HCEC 1CT (cell line): ENCODE measurements at regions not wholly inside any gene's neighbourhood (a gene's known extent, or its start where the extent isn't known, plus 50 kb on each side); places are given as distances from the start of the nearest gene placed in this dataset.
"Not testable (repeated sequence)": the region's sequence is repeated elsewhere in the genome, so short reads cannot be mapped to it uniquely, and the experiment has no call there.

Experiments used
- DNase-seq: peaks from one replicate; pipeline ENCODE4 v3.0.0-alpha.2; 2017

- DNase-seq = no peak
These were observed 716.6 kb upstream of the LUZP2 start for GRCh38 chr11:23780231-23780630.

- DNase-seq = no peak
These were observed 714.9 kb upstream of the LUZP2 start for GRCh38 chr11:23781803-23782560.

- DNase-seq = not testable (repeated sequence)
These were observed 709.9 kb upstream of the LUZP2 start for GRCh38 chr11:23786974-23787373.

GRCh38 chr11:23789200-23789853 is 707.5 kb upstream of the LUZP2 start:
- DNase-seq = no peak

- DNase-seq = peak; percentile 55
These were observed 706.9 kb upstream of the LUZP2 start for GRCh38 chr11:23789938-23790371.

GRCh38 chr11:23797624-23798419 is 699.0 kb upstream of the LUZP2 start:
- no peak for DNase-seq

GRCh38 chr11:23834306-23834705 is 662.5 kb upstream of the LUZP2 start:
- peak; percentile 10 for DNase-seq

- no peak for DNase-seq
These were observed 659.9 kb upstream of the LUZP2 start for GRCh38 chr11:23836981-23837380.

GRCh38 chr11:23840872-23841271 is 656.0 kb upstream of the LUZP2 start:
- DNase-seq = no peak

- no peak for DNase-seq
These were observed 649.9 kb upstream of the LUZP2 start for GRCh38 chr11:23846902-23847422.

- DNase-seq = no peak
These were observed 645.6 kb upstream of the LUZP2 start for GRCh38 chr11:23851216-23851615.

GRCh38 chr11:23856654-23857053 is 640.2 kb upstream of the LUZP2 start:
- peak; percentile 76 for DNase-seq

- DNase-seq = no peak
These were observed 637.8 kb upstream of the LUZP2 start for GRCh38 chr11:23859087-23859486.

GRCh38 chr11:23861615-23862014 is 635.2 kb upstream of the LUZP2 start:
- no peak for DNase-seq

GRCh38 chr11:23865341-23865975 is 631.4 kb upstream of the LUZP2 start:
- DNase-seq = no peak

- peak; percentile 22 for DNase-seq
These were observed 630.2 kb upstream of the LUZP2 start for GRCh38 chr11:23866641-23867040.

- no peak for DNase-seq
These were observed 627.2 kb upstream of the LUZP2 start for GRCh38 chr11:23869671-23870070.

GRCh38 chr11:23873406-23873805 is 623.4 kb upstream of the LUZP2 start:
- DNase-seq = no peak

GRCh38 chr11:23875176-23875850 is 621.5 kb upstream of the LUZP2 start:
- DNase-seq = no peak

- not testable (repeated sequence) for DNase-seq
These were observed 613.3 kb upstream of the LUZP2 start for GRCh38 chr11:23883426-23884048.

GRCh38 chr11:23884341-23884740 is 612.5 kb upstream of the LUZP2 start:
- DNase-seq = no peak

GRCh38 chr11:23885801-23886200 is 611.1 kb upstream of the LUZP2 start:
- no peak for DNase-seq
